Testis (tissue), 2 donors: ENCODE measurements at regions not wholly inside any gene's neighbourhood (a gene's known extent, or its start where the extent isn't known, plus 50 kb on each side); places are given as distances from the start of the nearest gene placed in this dataset.

ENCODE experiments used
- CTCF ChIP-seq, 3 experiments: fragments of 450-650 bp in 2 of 3; fragments of 200-600 bp in 1 of 3; sonication (generic) in 1 of 3; IDR thresholded peaks; one replicate each; pipeline ENCODE4 v1.5.1; 2016 to 2019; ENCODE audit warnings: antibody characterized with exemption in 3 of 3, mild to moderate bottlenecking in 2 of 3, moderate library complexity in 1 of 3
- POLR2A ChIP-seq: fragments of 450-650 bp; IDR thresholded peaks from one replicate; pipeline ENCODE4 v1.6.1; 2017; ENCODE audit warnings: antibody characterized with exemption, mild to moderate bottlenecking, moderate library complexity

- no peak for TF ChIP-seq CTCF (IDR thresholded peaks at IDR 0.05)
- TF ChIP-seq POLR2A, result no peak
Observed at GRCh38 chr13:42409551-42409950, 137.6 kb downstream of the AKAP11 start.
